SKM-1 (cell line): ENCODE measurements at regions not wholly inside any gene's neighbourhood (a gene's known extent, or its start where the extent isn't known, plus 50 kb on each side); places are given as distances from the start of the nearest gene placed in this dataset.
"Not testable (repeated sequence)": the region's sequence is repeated elsewhere in the genome, so short reads cannot be mapped to it uniquely, and the experiment has no call there.

Experiments used
- DNase-seq: peaks from one replicate; lab custom pipeline; 2025; ENCODE audit not compliant: unreplicated experiment; lab: John Stamatoyannopoulos, UW

GRCh38 chr5:102554082-102554481 lies 55.3 kb upstream of the SLCO6A1 start:
- no peak for DNase-seq

- no peak for DNase-seq
These were observed 55.9 kb upstream of the SLCO6A1 start for GRCh38 chr5:102554728-102555127.

DNA sequence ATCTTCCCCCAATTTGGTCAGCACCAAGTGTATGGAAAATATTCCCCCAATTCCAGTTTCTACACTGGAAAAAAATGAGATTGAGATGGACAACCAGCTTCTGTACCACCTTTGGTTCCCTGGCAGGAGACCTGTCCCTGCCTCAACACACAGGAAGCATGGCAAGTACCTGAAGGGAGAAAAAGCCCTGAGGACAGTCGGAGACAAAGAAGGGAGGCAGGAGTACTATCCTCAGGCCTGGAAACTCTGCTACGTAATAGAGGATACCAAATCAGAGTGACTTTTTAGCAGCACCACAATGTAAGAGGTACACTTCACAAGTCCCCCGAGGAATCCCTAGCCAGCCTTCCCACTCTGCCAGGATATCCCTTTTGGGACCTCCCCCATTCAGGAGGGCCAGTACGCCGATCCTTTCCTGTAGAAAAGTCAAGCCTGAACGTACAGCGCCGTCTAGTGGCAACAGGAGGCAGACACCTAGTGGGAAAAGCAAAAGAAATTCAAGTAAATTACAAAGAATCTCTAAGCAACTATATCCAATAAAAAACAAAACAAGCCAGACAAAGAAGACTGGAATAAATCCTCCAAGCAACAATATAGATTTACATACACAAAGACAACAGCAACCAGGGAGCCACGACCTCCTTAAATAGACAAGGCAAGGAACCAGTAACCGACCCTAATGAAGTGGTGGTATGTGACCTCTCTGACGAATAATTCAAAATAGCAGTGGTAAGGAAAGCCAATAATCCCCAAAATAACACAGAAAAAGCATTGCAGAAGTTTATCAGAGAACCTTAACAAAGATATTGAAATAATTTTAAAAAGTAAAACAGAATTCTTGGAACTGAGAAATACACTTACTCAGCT lies 63.3 kb upstream of the SLCO6A1 start:
- peak; percentile 16 for DNase-seq

- DNase-seq, result no peak
These were observed 71.9 kb upstream of the SLCO6A1 start for GRCh38 chr5:102570747-102571146.

DNA sequence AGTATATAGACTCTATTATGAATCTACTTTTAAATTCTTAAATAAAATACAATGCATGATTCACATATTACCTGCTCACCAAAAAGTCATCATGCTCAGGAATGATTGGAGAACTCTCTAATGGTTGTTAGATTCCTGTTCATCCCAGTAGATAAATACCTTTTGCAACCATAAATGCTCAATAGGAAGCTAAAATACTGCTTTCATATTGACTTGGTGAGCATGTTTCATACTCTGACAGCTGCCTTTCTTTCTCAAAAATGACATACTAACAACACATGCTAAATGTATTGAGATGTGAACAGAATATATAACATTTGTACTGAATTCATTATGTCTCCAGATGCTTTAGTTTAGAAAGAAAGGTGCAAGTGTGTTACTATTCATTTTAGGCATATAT lies 79.6 kb upstream of the SLCO6A1 start:
- DNase-seq, result no peak

GRCh38 chr5:102579379-102579778 lies 80.6 kb upstream of the SLCO6A1 start:
- DNase-seq, result no peak

DNA sequence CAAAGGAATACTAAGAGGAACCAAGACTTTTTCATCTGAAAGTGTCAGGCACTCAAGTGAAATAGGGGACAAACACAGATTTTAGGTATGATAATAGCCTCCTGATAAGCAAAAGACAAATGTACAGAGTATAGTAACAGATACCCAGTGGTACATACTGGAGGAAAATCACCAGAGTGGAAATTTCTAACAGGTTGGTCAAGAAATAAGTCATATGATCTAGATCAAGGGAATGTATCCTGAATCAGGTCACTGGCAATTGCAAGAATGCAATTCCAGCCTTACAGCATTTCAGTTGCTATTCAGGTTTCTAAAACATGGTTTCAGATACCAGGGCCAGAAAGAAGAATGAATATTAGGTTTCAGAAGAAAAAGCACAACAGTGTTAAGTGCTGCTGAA lies 82.2 kb upstream of the SLCO6A1 start:
- DNase-seq, result no peak

- no peak for DNase-seq
These were observed 83.9 kb upstream of the SLCO6A1 start for GRCh38 chr5:102582696-102583095.

DNA sequence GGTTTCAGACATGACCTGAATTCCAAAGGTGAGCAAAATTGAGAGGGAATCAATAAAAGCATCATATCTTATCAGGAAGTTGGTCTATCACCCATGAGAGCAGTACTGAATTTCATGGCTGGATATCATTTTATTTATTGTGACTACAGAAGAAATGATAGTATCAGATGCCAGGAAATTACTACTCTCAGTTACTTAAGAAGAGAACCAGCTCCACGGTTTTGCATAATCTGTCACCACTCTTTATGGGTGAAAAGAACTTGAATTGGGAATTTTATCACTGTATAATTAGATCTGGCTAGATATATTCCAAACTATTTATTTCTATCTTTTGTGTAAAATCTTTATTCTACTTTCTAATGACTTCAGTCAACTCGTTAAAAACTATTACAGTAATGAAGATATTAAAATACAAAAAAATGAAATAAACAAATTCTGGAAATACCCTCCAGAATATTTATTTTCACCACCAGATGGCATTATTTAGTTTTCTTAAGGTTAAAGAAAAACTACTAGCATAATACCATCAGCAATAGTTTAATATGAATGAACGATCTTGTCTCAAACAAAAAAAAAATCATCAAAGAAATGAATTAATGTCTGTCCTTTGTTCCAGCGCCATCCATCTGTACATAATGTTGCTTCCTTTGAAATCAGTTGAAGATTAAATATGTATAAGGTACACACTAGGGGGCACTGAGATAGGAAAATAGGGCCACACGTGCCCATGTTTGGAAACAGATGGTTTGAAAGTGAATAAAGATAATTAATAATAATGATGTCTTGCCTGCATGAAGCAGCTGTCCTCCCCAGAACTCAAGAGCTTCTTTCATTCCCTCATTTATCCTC lies 84.7 kb upstream of the SLCO6A1 start:
- DNase-seq, result no peak

- DNase-seq, result no peak
These were observed 90.9 kb upstream of the SLCO6A1 start for GRCh38 chr5:102589661-102590060.

DNA sequence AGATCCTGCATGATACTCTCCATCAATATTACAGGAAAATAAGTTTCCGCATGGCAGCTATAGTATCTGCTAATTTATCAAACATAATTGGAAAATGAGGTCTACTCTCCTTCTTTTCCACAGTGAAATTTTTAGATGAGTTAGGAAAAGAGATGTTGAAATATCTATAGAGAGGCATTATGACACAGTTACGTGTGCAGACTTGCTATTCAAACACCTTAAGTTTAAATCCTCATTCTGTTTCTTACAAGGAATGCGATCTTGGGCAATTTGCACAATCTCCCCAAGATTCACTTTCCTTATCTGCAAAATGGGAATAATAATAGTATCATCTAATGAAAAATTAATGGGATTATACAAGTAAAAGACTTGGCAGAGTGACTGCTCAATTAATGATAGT lies 91.7 kb upstream of the SLCO6A1 start:
- DNase-seq, result no peak

- DNase-seq, result no peak
These were observed 92.8 kb upstream of the SLCO6A1 start for GRCh38 chr5:102591650-102592049.

GRCh38 chr5:102592586-102592985 lies 93.8 kb upstream of the SLCO6A1 start:
- not testable (repeated sequence) for DNase-seq

GRCh38 chr5:102594192-102594591 lies 95.4 kb upstream of the SLCO6A1 start:
- no peak for DNase-seq

DNA sequence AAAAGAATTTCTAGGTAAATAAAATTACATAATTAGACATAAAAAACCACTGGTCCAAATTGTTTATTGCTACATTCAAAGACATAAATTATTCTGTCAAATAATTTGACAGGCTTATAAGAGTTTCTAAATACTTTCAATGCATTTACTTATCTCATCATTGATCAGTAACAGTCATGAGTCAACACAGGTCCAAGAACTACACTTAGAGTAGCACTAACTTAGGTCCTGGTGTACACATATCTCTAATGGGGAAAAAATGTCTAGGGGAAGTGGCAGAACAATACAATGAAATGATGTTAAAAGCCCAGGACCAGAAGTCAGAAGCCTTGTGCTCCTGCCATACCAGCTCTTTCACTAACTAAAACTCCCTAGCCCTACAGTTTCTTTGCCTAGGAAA lies 96.5 kb upstream of the SLCO6A1 start:
- DNase-seq, result no peak

DNA sequence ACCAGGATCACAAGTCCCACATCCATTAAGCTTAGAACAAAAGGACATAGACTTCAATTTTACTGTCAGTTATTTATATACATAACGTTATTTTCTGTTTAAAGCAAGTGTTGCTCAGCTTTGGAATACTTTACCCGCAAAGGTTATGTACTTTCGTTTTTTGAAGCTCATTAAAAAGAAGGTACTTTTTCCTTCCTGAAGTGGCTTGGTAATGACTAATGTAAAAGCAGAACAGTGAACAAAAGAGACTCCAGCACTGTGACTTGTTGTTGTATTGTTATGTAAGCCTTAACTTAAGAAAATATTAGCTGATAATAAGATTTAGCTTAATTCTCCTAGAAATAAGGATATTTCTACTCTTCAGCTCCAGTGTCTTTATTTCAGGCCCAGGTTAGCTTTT lies 97.3 kb upstream of the SLCO6A1 start:
- DNase-seq, result no peak

DNA sequence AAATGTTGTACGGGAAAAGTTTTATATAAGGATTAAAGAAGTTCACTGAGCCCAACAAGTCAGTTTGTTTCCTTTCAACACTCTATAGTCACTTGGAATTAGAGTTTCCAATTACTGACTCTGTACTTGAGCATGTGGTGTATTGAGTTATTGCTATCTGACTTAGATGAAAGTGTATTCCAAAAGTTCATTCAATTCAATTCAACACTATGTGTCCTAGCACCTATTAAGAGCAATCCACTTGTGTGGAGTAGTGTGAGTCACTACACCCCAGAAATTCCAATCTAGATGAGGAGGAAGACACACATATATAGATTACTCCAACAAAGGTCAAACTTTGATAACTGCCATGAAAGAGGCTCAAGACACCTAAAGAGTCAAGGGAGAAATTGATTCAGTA lies 98.2 kb upstream of the SLCO6A1 start:
- DNase-seq, result no peak

GRCh38 chr5:102599289-102599688 lies 100.5 kb upstream of the SLCO6A1 start:
- no peak for DNase-seq

- DNase-seq, result no peak
These were observed 102.2 kb upstream of the SLCO6A1 start for GRCh38 chr5:102600964-102601363.

GRCh38 chr5:102603670-102604069 lies 104.9 kb upstream of the SLCO6A1 start:
- no peak for DNase-seq

GRCh38 chr5:102608414-102608813 lies 109.6 kb upstream of the SLCO6A1 start:
- no peak for DNase-seq

- DNase-seq, result no peak
These were observed 112.5 kb upstream of the SLCO6A1 start for GRCh38 chr5:102611312-102611711.
